Lung (tissue), 11 donors: ENCODE measurements at regions not wholly inside any gene's neighbourhood (a gene's known extent, or its start where the extent isn't known, plus 50 kb on each side); places are given as distances from the start of the nearest gene placed in this dataset.

ENCODE experiments used
- ATAC-seq: fragments of 200-7000 bp; cut with Tn5 transposase; one replicate; pipeline ENCODE4 v1.9.1; 2020; ENCODE audit warnings: moderate number of reproducible peaks; ENCODE audit not compliant: insufficient read depth, low FRiP score
- DNase-seq, 3 donors: peaks; one replicate each; pipeline ENCODE4 v3.0.0-alpha.2; 2013 to 2017
- H3K27ac ChIP-seq, 2 donors: one replicate each; pipeline ENCODE4 v1.5.1; 2013; ENCODE audit warnings: mild to moderate bottlenecking in 2 of 2, moderate library complexity in 2 of 2, control low read depth in 1 of 2, inconsistent platforms in 1 of 2, low read depth in 1 of 2, low read length in 1 of 2
- H3K27me3 ChIP-seq, 3 donors: one replicate each; pipeline ENCODE4 v1.5.1; 2013; ENCODE audit warnings: low read length in 2 of 3; ENCODE audit not compliant: control insufficient read depth in 3 of 3, insufficient read depth in 3 of 3
- H3K36me3 ChIP-seq, 4 donors: one replicate each; pipeline ENCODE4 v1.5.1; 2013; ENCODE audit warnings: low read length in 4 of 4, mild to moderate bottlenecking in 1 of 4, moderate library complexity in 1 of 4; ENCODE audit not compliant: control insufficient read depth in 4 of 4, insufficient read depth in 4 of 4
- H3K4me1 ChIP-seq, 5 donors: one replicate each; pipeline ENCODE4 v1.5.1; 2013; ENCODE audit warnings: low read length in 5 of 5, mild to moderate bottlenecking in 2 of 5, moderate library complexity in 1 of 5; ENCODE audit not compliant: control insufficient read depth in 5 of 5, insufficient read depth in 5 of 5
- H3K4me3 ChIP-seq: one replicate; pipeline ENCODE4 v1.5.1; 2013; ENCODE audit warnings: mild to moderate bottlenecking, control low read depth, moderate library complexity
- H3K9ac ChIP-seq, 2 donors: one replicate each; pipeline ENCODE4 v1.5.1; 2013; ENCODE audit warnings: low read length in 2 of 2, control low read depth in 1 of 2; ENCODE audit not compliant: insufficient read depth in 1 of 2
- H3K9me3 ChIP-seq, 4 donors: one replicate each; pipeline ENCODE4 v1.5.1; 2013; ENCODE audit warnings: low read length in 3 of 4, mild to moderate bottlenecking in 1 of 4, moderate library complexity in 1 of 4; ENCODE audit not compliant: control insufficient read depth in 4 of 4, insufficient read depth in 3 of 4
- CTCF ChIP-seq: IDR thresholded peaks from 2 replicates; pipeline ENCODE4 v1.5.1; 2012; ENCODE audit warnings: mild to moderate bottlenecking; ENCODE audit errors: control extremely low read depth, extremely low read depth
- WGBS, 2 donors: extraction: QIAGEN DNeasy Blood & Tissue Kit; methylation state at CpG; one replicate each; pipeline ENCODE4 v1.1.7; 2013; 5-methylcytosine and 5-hydroxymethylcytosine counted together
- donor health status: control.
- donor health status: control.
- donor health status: Bipolar disorder and iron deficiency.
- donor health status: healthy.
- donor health status: DM: yes; HTN: yes; CAD: no.

- Histone ChIP-seq H3K4me1 (peaks cover 0 to 26% (median 3%) of the 10 kb centered on the region in 5 donors), H3K9me3 (no peaks in the 10 kb centered on the region), H3K4me3 (no peak overlapping the region), H3K9ac (no peak overlapping the region), H3K27ac (no peak overlapping the region), H3K27me3 (no peaks in the 10 kb centered on the region), H3K36me3 (no peaks in the 10 kb centered on the region)
- TF ChIP-seq CTCF = no peak
- 89 to 95% methylated on average over 1 of the region's 1 CpG for WGBS, 2 donors
- ATAC-seq (no peak), DNase-seq (no peak)
Measured at GRCh38 chr2:8000870-8001269, 681.0 kb upstream of the ID2 start.

GRCh38 chr2:8002765-8003393 lies 679.0 kb upstream of the ID2 start:
- H3K27ac ChIP-seq = no peak overlapping the region
- H3K36me3 ChIP-seq = no peaks in the 10 kb centered on the region
- ATAC-seq (no peak), DNase-seq (no peak)
- 93% methylated on average over 8 of the region's 8 CpGs for WGBS, 2 donors
- peaks cover 0 to 26% (median 3%) of the 10 kb centered on the region in 5 donors for H3K4me1 ChIP-seq
- no peak overlapping the region for H3K9ac ChIP-seq
- H3K27me3 ChIP-seq = no peaks in the 10 kb centered on the region
- H3K4me3 ChIP-seq = no peak overlapping the region
- H3K9me3 ChIP-seq = no peaks in the 10 kb centered on the region
- TF ChIP-seq CTCF = no peak

- DNase-seq (peak; percentile 83 to 94 (median 88)), ATAC-seq (peak; percentile 58)
- Histone ChIP-seq H3K27ac (peak overlapping the region; percentile 32 to 47), H3K4me3 (no peak overlapping the region), H3K9me3 (no peaks in the 10 kb centered on the region), H3K4me1 (peaks cover 0 to 26% (median 3%) of the 10 kb centered on the region in 5 donors), H3K9ac (peak overlapping the region in 1 of 2 donors; percentile 69), H3K27me3 (no peaks in the 10 kb centered on the region), H3K36me3 (no peaks in the 10 kb centered on the region)
- TF ChIP-seq CTCF = no peak
- WGBS, 2 donors = 60 to 77% methylated on average over 13 of the region's 13 CpGs
Measured at GRCh38 chr2:8003462-8004075, 678.3 kb upstream of the ID2 start.
